LNCAP (cell line): ENCODE measurements at regions not wholly inside any gene's neighbourhood (a gene's known extent, or its start where the extent isn't known, plus 50 kb on each side); places are given as distances from the start of the nearest gene placed in this dataset.

Source experiments
- CTCF ChIP-seq: fragments of 450-650 bp; IDR thresholded peaks from 2 replicates; pipeline ENCODE4 v1.5.1; 2017; ENCODE audit warnings: mild to moderate bottlenecking

GRCh38 chr14:101072945-101073597 lies 169.5 kb upstream of the RTL1 start:
- TF ChIP-seq CTCF: no peak; the same call in 1 of the 2 replicates

- TF ChIP-seq CTCF: no peak
These were observed 170.1 kb upstream of the RTL1 start for GRCh38 chr14:101073598-101073965.

GRCh38 chr14:101074196-101075024 lies 170.9 kb upstream of the RTL1 start:
- no peak for TF ChIP-seq CTCF

- TF ChIP-seq CTCF: no peak
These were observed 171.7 kb upstream of the RTL1 start for GRCh38 chr14:101075025-101075800.

- TF ChIP-seq CTCF: no peak
These were observed 172.4 kb upstream of the RTL1 start for GRCh38 chr14:101075801-101076413.

- no peak for TF ChIP-seq CTCF
These were observed 173.1 kb upstream of the RTL1 start for GRCh38 chr14:101076451-101077198.
